Liver (tissue), 8 donors: ENCODE measurements at regions not wholly inside any gene's neighbourhood (a gene's known extent, or its start where the extent isn't known, plus 50 kb on each side); places are given as distances from the start of the nearest gene placed in this dataset.

Experiments
- DNase-seq: peaks from one replicate; pipeline ENCODE4 v3.0.0-alpha.2; 2017; ENCODE audit warnings: low spot score
- H3K27ac ChIP-seq, 2 donors: one replicate each; pipeline ENCODE4 v1.7.0; 2013; ENCODE audit warnings: inconsistent platforms in 2 of 2, low read length in 2 of 2, control low read depth in 1 of 2, low read depth in 1 of 2, mild to moderate bottlenecking in 1 of 2
- H3K27me3 ChIP-seq, 4 donors: one replicate each; pipeline versions ENCODE4 v1.6.1 to v1.7.0; 2013; ENCODE audit warnings: low read length in 3 of 4, inconsistent platforms in 1 of 4, mild to moderate bottlenecking in 1 of 4, moderate library complexity in 1 of 4; ENCODE audit not compliant: control insufficient read depth in 4 of 4, insufficient read depth in 4 of 4
- H3K36me3 ChIP-seq, 4 donors: one replicate each; pipeline versions ENCODE4 v1.6.1 to v1.7.0; 2013; ENCODE audit warnings: low read length in 3 of 4, mild to moderate bottlenecking in 3 of 4, low read depth in 1 of 4, moderate library complexity in 1 of 4; ENCODE audit not compliant: control insufficient read depth in 4 of 4, insufficient read depth in 3 of 4
- H3K4me1 ChIP-seq, 4 donors: one replicate each; pipeline versions ENCODE4 v1.6.1 to v1.7.0; 2013; ENCODE audit warnings: low read length in 3 of 4, mild to moderate bottlenecking in 3 of 4, moderate library complexity in 1 of 4; ENCODE audit not compliant: control insufficient read depth in 4 of 4, insufficient read depth in 4 of 4
- H3K4me3 ChIP-seq, 3 donors: one replicate each; pipeline versions ENCODE4 v1.6.1 to v1.7.0; 2013; ENCODE audit warnings: low read length in 3 of 3, control low read depth in 1 of 3, low read depth in 1 of 3, mild to moderate bottlenecking in 1 of 3
- H3K9ac ChIP-seq, 2 donors: one replicate each; pipeline ENCODE4 v1.7.0; 2013; ENCODE audit warnings: low read length in 2 of 2, mild to moderate bottlenecking in 2 of 2, moderate library complexity in 2 of 2, control low read depth in 1 of 2, low read depth in 1 of 2
- H3K9me3 ChIP-seq, 4 donors: one replicate each; pipeline versions ENCODE4 v1.6.1 to v1.7.0; 2013; ENCODE audit warnings: low read length in 3 of 4; ENCODE audit not compliant: control insufficient read depth in 4 of 4
- ATF3 ChIP-seq: IDR thresholded peaks from 2 replicates; pipeline ENCODE4 v1.6.1; 2016; ENCODE audit warnings: antibody characterized with exemption
- CTCF ChIP-seq: fragments of 150-350 bp; IDR thresholded peaks from 2 replicates; pipeline ENCODE4 v1.5.1; 2017; ENCODE audit warnings: improper control_type of control experiment, low read depth, low read length; ENCODE audit not compliant: missing input control
- EGR1 ChIP-seq, 2 donors: IDR thresholded peaks; 2 replicates each; pipeline ENCODE4 v1.6.1; 2016 to 2018; ENCODE audit warnings: antibody characterized with exemption in 2 of 2, low read depth in 2 of 2
- FOXA2 ChIP-seq: IDR thresholded peaks from 2 replicates; pipeline ENCODE4 v1.6.1; 2016; ENCODE audit warnings: antibody characterized with exemption
- GABPA ChIP-seq, 2 donors: IDR thresholded peaks in 1 of 2; conservative IDR thresholded peaks in 1 of 2; 2 replicates each; pipeline ENCODE4 v1.6.1; 2016; ENCODE audit warnings: antibody characterized with exemption in 2 of 2, mild to moderate bottlenecking in 1 of 2, moderate library complexity in 1 of 2
- HNF4A ChIP-seq, 2 donors: conservative IDR thresholded peaks; 2 replicates each; pipeline ENCODE4 v1.6.1; 2016; ENCODE audit warnings: antibody characterized with exemption in 2 of 2, mild to moderate bottlenecking in 2 of 2
- HNF4G ChIP-seq: IDR thresholded peaks from 2 replicates; pipeline ENCODE4 v1.6.1; 2016; ENCODE audit warnings: antibody characterized with exemption
- JUND ChIP-seq, 2 donors: IDR thresholded peaks; 2 replicates each; pipeline ENCODE4 v1.6.1; 2016; ENCODE audit warnings: antibody characterized with exemption in 2 of 2
- MAX ChIP-seq: IDR thresholded peaks from 2 replicates; pipeline ENCODE4 v1.6.1; 2016; ENCODE audit warnings: antibody characterized with exemption
- NR2F2 ChIP-seq: IDR thresholded peaks from 2 replicates; pipeline ENCODE4 v1.6.1; 2016; ENCODE audit warnings: antibody characterized with exemption
- RAD21 ChIP-seq, 2 donors: IDR thresholded peaks; 2 replicates each; pipeline ENCODE4 v1.6.1; 2016; ENCODE audit warnings: antibody characterized with exemption in 2 of 2, mild to moderate bottlenecking in 2 of 2
- REST ChIP-seq: IDR thresholded peaks from 2 replicates; pipeline ENCODE4 v1.6.1; 2016; ENCODE audit warnings: antibody characterized with exemption, mild to moderate bottlenecking
- RXRA ChIP-seq, 2 donors: IDR thresholded peaks; 2 replicates each; pipeline ENCODE4 v1.6.1; 2017 to 2018; ENCODE audit warnings: antibody characterized with exemption in 2 of 2, mild to moderate bottlenecking in 1 of 2
- TAF1 ChIP-seq: conservative IDR thresholded peaks from 2 replicates; pipeline ENCODE4 v1.6.1; 2016; ENCODE audit warnings: antibody characterized with exemption, mild to moderate bottlenecking
- YY1 ChIP-seq: IDR thresholded peaks from 2 replicates; pipeline ENCODE4 v1.6.1; 2016; ENCODE audit warnings: antibody characterized with exemption, mild to moderate bottlenecking
- ZBTB33 ChIP-seq: IDR thresholded peaks from 2 replicates; pipeline ENCODE4 v1.6.1; 2016; ENCODE audit warnings: antibody characterized with exemption
- WGBS: extraction: QIAGEN DNeasy Blood & Tissue Kit; methylation state at CpG from one replicate; pipeline ENCODE4 v1.1.7; 2013; 5-methylcytosine and 5-hydroxymethylcytosine counted together
- donor health status: healthy.
- donor health status: healthy.
- donor health status: healthy.
- donor health status: healthy.
- donor health status: healthy.

- DNase-seq = no peak
- no peaks in the 10 kb centered on the region for H3K4me1 ChIP-seq
- H3K4me3 ChIP-seq = no peak overlapping the region
- no peaks in the 10 kb centered on the region for H3K36me3 ChIP-seq
- no peak overlapping the region for H3K27ac ChIP-seq
- H3K27me3 ChIP-seq = no peaks in the 10 kb centered on the region
- no peaks in the 10 kb centered on the region for H3K9me3 ChIP-seq
- no peak overlapping the region for H3K9ac ChIP-seq
- TF ChIP-seq YY1 (peak; percentile 19), RXRA (IDR thresholded peaks at IDR 0.05) (peak; percentile 23 to 54), MAX (no peak), TAF1 (no peak)
These were observed 115.1 kb upstream of the DMRTA1 start for GRCh38 chr9:22331533-22331932.

GRCh38 chr9:22332202-22332601, 114.4 kb upstream of the DMRTA1 start:
- Histone ChIP-seq H3K27me3 (no peaks in the 10 kb centered on the region), H3K4me3 (no peak overlapping the region), H3K36me3 (no peaks in the 10 kb centered on the region), H3K9me3 (no peaks in the 10 kb centered on the region), H3K27ac (no peak overlapping the region), H3K4me1 (no peaks in the 10 kb centered on the region), H3K9ac (no peak overlapping the region)
- DNase-seq = no peak
- no peak for TF ChIP-seq NR2F2
- no peak for TF ChIP-seq REST
- no peak for TF ChIP-seq FOXA2
- no peak for TF ChIP-seq ZBTB33
- no peak for TF ChIP-seq TAF1
- no peak for TF ChIP-seq JUND (IDR thresholded peaks at IDR 0.05)
- TF ChIP-seq RXRA (IDR thresholded peaks at IDR 0.05) = no peak
- TF ChIP-seq MAX = no peak
- TF ChIP-seq HNF4A (conservative IDR thresholded peaks at IDR 0.05) = no peak
- no peak for TF ChIP-seq EGR1 (IDR thresholded peaks at IDR 0.05; ENCODE audit: low read depth in 2 of 2)
- TF ChIP-seq GABPA (IDR thresholded peaks at IDR 0.05 in 1 of 2, conservative IDR thresholded peaks at IDR 0.05 in 1 of 2) = no peak
- no peak for TF ChIP-seq RAD21 (IDR thresholded peaks at IDR 0.05)
- TF ChIP-seq HNF4G = no peak
- TF ChIP-seq YY1 = no peak
- TF ChIP-seq CTCF = no peak
- TF ChIP-seq ATF3 = no peak
- 68% methylated on average over 1 of the region's 1 CpG for WGBS
